ENCODE measurements at regions not wholly inside any gene's neighbourhood (a gene's known extent, or its start where the extent isn't known, plus 50 kb on each side); places are given as distances from the start of the nearest gene placed in this dataset.

GRCh38 chr13:71964491-71965100, 97.6 kb upstream of the DACH1 start:
- no TSS peak for BruUV-seq (replicated peaks)
- Histone ChIP-seq H3K9me3 (ENCODE audit: low read length) (no peaks in the 10 kb centered on the region), H3K4me1 (ENCODE audit: insufficient read depth, low read length) (no peaks in the 10 kb centered on the region), H3K9ac (ENCODE audit: low read length) (no peak overlapping the region), H3K4me3 (ENCODE audit: low read length) (no peak overlapping the region), H3K9me2 (replicated peaks; ENCODE audit: low read length) (no peaks in the 10 kb centered on the region), H2AFZ (ENCODE audit: low read length) (no peak overlapping the region), H3K27ac (ENCODE audit: low read length) (no peak overlapping the region), H4K20me1 (ENCODE audit: low read length) (no peaks in the 10 kb centered on the region), H3F3A (ENCODE audit: low read length, unreplicated experiment) (no peaks in the 10 kb centered on the region), H3K36me3 (ENCODE audit: low read depth, low read length) (no peaks in the 10 kb centered on the region), H3K79me2 (ENCODE audit: low read length) (no peaks in the 10 kb centered on the region), H3K4me2 (ENCODE audit: low read length) (no peak overlapping the region), H3K27me3 (ENCODE audit: low read length) (no peaks in the 10 kb centered on the region)
- ChIA-PET POLR2A (ENCODE audit: unreplicated experiment) (no interaction called here), CTCF (no interaction called here)
- intact Hi-C loops (cut with micrococcal nuclease): no loop called here
- TF ChIP-seq CTCF (conservative IDR thresholded peaks at IDR 0.05; ENCODE audit: low read depth, low read length) (no peak), EZH2 (IDR thresholded peaks at IDR 0.05; ENCODE audit: low read length, unreplicated experiment) (no peak), EZH2phosphoT487 (IDR thresholded peaks at IDR 0.05; ENCODE audit: borderline replicate concordance, low read length) (no peak)
- DNase-seq (peak; percentile 5), ATAC-seq (no peak)

- Histone ChIP-seq H3K4me3 (ENCODE audit: low read length) (no peak overlapping the region), H3K9ac (ENCODE audit: low read length) (no peak overlapping the region), H3K4me1 (ENCODE audit: insufficient read depth, low read length) (no peaks in the 10 kb centered on the region), H3K79me2 (ENCODE audit: low read length) (no peaks in the 10 kb centered on the region), H3K9me3 (ENCODE audit: low read length) (no peaks in the 10 kb centered on the region), H3K36me3 (ENCODE audit: low read depth, low read length) (no peaks in the 10 kb centered on the region), H3F3A (ENCODE audit: low read length, unreplicated experiment) (no peaks in the 10 kb centered on the region), H2AFZ (ENCODE audit: low read length) (no peak overlapping the region), H3K4me2 (ENCODE audit: low read length) (no peak overlapping the region), H3K27me3 (ENCODE audit: low read length) (no peaks in the 10 kb centered on the region), H4K20me1 (ENCODE audit: low read length) (no peaks in the 10 kb centered on the region), H3K27ac (ENCODE audit: low read length) (no peak overlapping the region), H3K9me2 (replicated peaks; ENCODE audit: low read length) (no peaks in the 10 kb centered on the region)
- no TSS peak for BruUV-seq (replicated peaks)
- CTCF ChIA-PET: no interaction called here
- POLR2A ChIA-PET (ENCODE audit: unreplicated experiment): no interaction called here
- intact Hi-C loops (cut with micrococcal nuclease): no loop called here
- no peak for ATAC-seq
- DNase-seq: no peak
- TF ChIP-seq EZH2 (IDR thresholded peaks at IDR 0.05; ENCODE audit: low read length, unreplicated experiment) (no peak), CTCF (conservative IDR thresholded peaks at IDR 0.05; ENCODE audit: low read depth, low read length) (no peak), EZH2phosphoT487 (IDR thresholded peaks at IDR 0.05; ENCODE audit: borderline replicate concordance, low read length) (no peak)
These were observed 95.7 kb upstream of the DACH1 start for GRCh38 chr13:71962735-71963134.

- Histone ChIP-seq H3K4me3 (ENCODE audit: low read length) (no peak overlapping the region), H2AFZ (ENCODE audit: low read length) (no peak overlapping the region), H3K4me1 (ENCODE audit: insufficient read depth, low read length) (no peaks in the 10 kb centered on the region), H3K27ac (ENCODE audit: low read length) (no peak overlapping the region), H3K9me3 (ENCODE audit: low read length) (no peaks in the 10 kb centered on the region), H3K79me2 (ENCODE audit: low read length) (no peaks in the 10 kb centered on the region), H3K4me2 (ENCODE audit: low read length) (no peak overlapping the region), H3K9ac (ENCODE audit: low read length) (no peak overlapping the region), H3K9me2 (replicated peaks; ENCODE audit: low read length) (no peaks in the 10 kb centered on the region), H3F3A (ENCODE audit: low read length, unreplicated experiment) (no peaks in the 10 kb centered on the region), H4K20me1 (ENCODE audit: low read length) (no peaks in the 10 kb centered on the region), H3K27me3 (ENCODE audit: low read length) (no peaks in the 10 kb centered on the region), H3K36me3 (ENCODE audit: low read depth, low read length) (no peaks in the 10 kb centered on the region)
- ChIA-PET POLR2A (ENCODE audit: unreplicated experiment) (no interaction called here), CTCF (no interaction called here)
- intact Hi-C loops (cut with micrococcal nuclease): no loop called here
- BruUV-seq (replicated peaks): no TSS peak
- TF ChIP-seq EZH2 (IDR thresholded peaks at IDR 0.05; ENCODE audit: low read length, unreplicated experiment) (no peak), CTCF (conservative IDR thresholded peaks at IDR 0.05; ENCODE audit: low read depth, low read length) (no peak), EZH2phosphoT487 (IDR thresholded peaks at IDR 0.05; ENCODE audit: borderline replicate concordance, low read length) (no peak)
- DNase-seq: no peak
- ATAC-seq: no peak
These were observed 95.1 kb upstream of the DACH1 start for GRCh38 chr13:71962126-71962525.
